ENCODE measurements at regions not wholly inside any gene's neighbourhood (a gene's known extent, or its start where the extent isn't known, plus 50 kb on each side); places are given as distances from the start of the nearest gene placed in this dataset.

GRCh38 chr11:134689886-134690285 lies 277.8 kb upstream of the B3GAT1 start:
- no peak for TF ChIP-seq POLR2A (IDR thresholded peaks at IDR 0.05)
- TF ChIP-seq, protein P1, sequence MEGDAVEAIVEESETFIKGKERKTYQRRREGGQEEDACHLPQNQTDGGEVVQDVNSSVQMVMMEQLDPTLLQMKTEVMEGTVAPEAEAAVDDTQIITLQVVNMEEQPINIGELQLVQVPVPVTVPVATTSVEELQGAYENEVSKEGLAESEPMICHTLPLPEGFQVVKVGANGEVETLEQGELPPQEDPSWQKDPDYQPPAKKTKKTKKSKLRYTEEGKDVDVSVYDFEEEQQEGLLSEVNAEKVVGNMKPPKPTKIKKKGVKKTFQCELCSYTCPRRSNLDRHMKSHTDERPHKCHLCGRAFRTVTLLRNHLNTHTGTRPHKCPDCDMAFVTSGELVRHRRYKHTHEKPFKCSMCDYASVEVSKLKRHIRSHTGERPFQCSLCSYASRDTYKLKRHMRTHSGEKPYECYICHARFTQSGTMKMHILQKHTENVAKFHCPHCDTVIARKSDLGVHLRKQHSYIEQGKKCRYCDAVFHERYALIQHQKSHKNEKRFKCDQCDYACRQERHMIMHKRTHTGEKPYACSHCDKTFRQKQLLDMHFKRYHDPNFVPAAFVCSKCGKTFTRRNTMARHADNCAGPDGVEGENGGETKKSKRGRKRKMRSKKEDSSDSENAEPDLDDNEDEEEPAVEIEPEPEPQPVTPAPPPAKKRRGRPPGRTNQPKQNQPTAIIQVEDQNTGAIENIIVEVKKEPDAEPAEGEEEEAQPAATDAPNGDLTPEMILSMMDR (IDR thresholded peaks at IDR 0.05): no peak

All from heart left ventricle (tissue), 13 donors.